ENCODE measurements at regions not wholly inside any gene's neighbourhood (a gene's known extent, or its start where the extent isn't known, plus 50 kb on each side); places are given as distances from the start of the nearest gene placed in this dataset.

- in situ Hi-C loops (cut with HindIII; ENCODE audit: low sequenced_read_pairs) = no loop called here
- DNase-seq (ENCODE audit: low spot score) = no peak
Measured at GRCh38 chr20:11045412-11046175, 371.8 kb upstream of the JAG1 start.

GRCh38 chr20:11047559-11047958 lies 373.8 kb upstream of the JAG1 start:
- DNase-seq (ENCODE audit: low spot score) = no peak
- in situ Hi-C loops (cut with HindIII; ENCODE audit: low sequenced_read_pairs) = no loop called here

GRCh38 chr20:11048739-11049138 lies 374.9 kb upstream of the JAG1 start:
- in situ Hi-C loops (cut with HindIII; ENCODE audit: low sequenced_read_pairs) = no loop called here
- DNase-seq (ENCODE audit: low spot score) = no peak

- no peak for DNase-seq (ENCODE audit: low spot score)
- in situ Hi-C loops (cut with HindIII; ENCODE audit: low sequenced_read_pairs) = no loop called here
Measured at GRCh38 chr20:11050350-11050749, 376.6 kb upstream of the JAG1 start.

GRCh38 chr20:11051136-11051535 lies 377.3 kb upstream of the JAG1 start:
- in situ Hi-C loops (cut with HindIII; ENCODE audit: low sequenced_read_pairs) = no loop called here
- no peak for DNase-seq (ENCODE audit: low spot score)

- in situ Hi-C loops (cut with HindIII; ENCODE audit: low sequenced_read_pairs) = no loop called here
- no peak for DNase-seq (ENCODE audit: low spot score)
Measured at GRCh38 chr20:11053310-11053709, 379.5 kb upstream of the JAG1 start.

- in situ Hi-C loops (cut with HindIII; ENCODE audit: low sequenced_read_pairs) = no loop called here
- DNase-seq (ENCODE audit: low spot score) = no peak
Measured at GRCh38 chr20:11054266-11054993, 380.6 kb upstream of the JAG1 start.

GRCh38 chr20:11056414-11056813 lies 382.6 kb upstream of the JAG1 start:
- no peak for DNase-seq (ENCODE audit: low spot score)
- in situ Hi-C loops (cut with HindIII; ENCODE audit: low sequenced_read_pairs) = no loop called here

- in situ Hi-C loops (cut with HindIII; ENCODE audit: low sequenced_read_pairs) = no loop called here
- DNase-seq (ENCODE audit: low spot score) = no peak
Measured at GRCh38 chr20:11057624-11058023, 383.8 kb upstream of the JAG1 start.

GRCh38 chr20:11059659-11060058 lies 385.9 kb upstream of the JAG1 start:
- no peak for DNase-seq (ENCODE audit: low spot score)

GRCh38 chr20:11060423-11061185 lies 386.8 kb upstream of the JAG1 start:
- no peak for DNase-seq (ENCODE audit: low spot score)
- in situ Hi-C loops (cut with HindIII; ENCODE audit: low sequenced_read_pairs) = no loop called here

More at GRCh38 chr20:11059659-11060058, 385.9 kb upstream of the JAG1 start:
- in situ Hi-C loops (cut with HindIII; ENCODE audit: low sequenced_read_pairs) = no loop called here

GRCh38 chr20:11063444-11063843 lies 389.6 kb upstream of the JAG1 start:
- in situ Hi-C loops (cut with HindIII; ENCODE audit: low sequenced_read_pairs) = no loop called here
- DNase-seq (ENCODE audit: low spot score) = no peak

- in situ Hi-C loops (cut with HindIII; ENCODE audit: low sequenced_read_pairs) = no loop called here
- no peak for DNase-seq (ENCODE audit: low spot score)
Measured at GRCh38 chr20:11064946-11065345, 391.1 kb upstream of the JAG1 start.

- in situ Hi-C loops (cut with HindIII; ENCODE audit: low sequenced_read_pairs) = no loop called here
- DNase-seq (ENCODE audit: low spot score) = no peak
Measured at GRCh38 chr20:11067359-11067758, 393.6 kb upstream of the JAG1 start.

- in situ Hi-C loops (cut with HindIII; ENCODE audit: low sequenced_read_pairs) = no loop called here
- DNase-seq (ENCODE audit: low spot score) = no peak
Measured at GRCh38 chr20:11072982-11073381, 399.2 kb upstream of the JAG1 start.

- in situ Hi-C loops (cut with HindIII; ENCODE audit: low sequenced_read_pairs) = no loop called here
- no peak for DNase-seq (ENCODE audit: low spot score)
Measured at GRCh38 chr20:11076434-11077105, 402.8 kb upstream of the JAG1 start.

- no peak for DNase-seq (ENCODE audit: low spot score)
- in situ Hi-C loops (cut with HindIII; ENCODE audit: low sequenced_read_pairs) = no loop called here
Measured at GRCh38 chr20:11077226-11077625, 403.4 kb upstream of the JAG1 start.

GRCh38 chr20:11080010-11080409 lies 406.2 kb upstream of the JAG1 start:
- no peak for DNase-seq (ENCODE audit: low spot score)
- in situ Hi-C loops (cut with HindIII; ENCODE audit: low sequenced_read_pairs) = no loop called here

GRCh38 chr20:11080781-11081377 lies 407.1 kb upstream of the JAG1 start:
- in situ Hi-C loops (cut with HindIII; ENCODE audit: low sequenced_read_pairs) = no loop called here
- no peak for DNase-seq (ENCODE audit: low spot score)
